ENCODE measurements at regions not wholly inside any gene's neighbourhood (a gene's known extent, or its start where the extent isn't known, plus 50 kb on each side); places are given as distances from the start of the nearest gene placed in this dataset.

- TF ChIP-seq CTCF (IDR thresholded peaks at IDR 0.05) (no peak), EP300 (IDR thresholded peaks at IDR 0.05) (no peak), USF2 (IDR thresholded peaks at IDR 0.05) (no peak), POLR2A (IDR thresholded peaks at IDR 0.05; ENCODE audit: low read length) (no peak), RFX5 (IDR thresholded peaks at IDR 0.05) (no peak), RCOR1 (IDR thresholded peaks at IDR 0.05; ENCODE audit: low read depth, low read length) (no peak), HEYL (CRISPR knock-in tag; IDR thresholded peaks at IDR 0.05) (no peak), PBX3 (IDR thresholded peaks at IDR 0.05) (no peak)
These were observed 123.8 kb upstream of the DDIT4L start for GRCh38 chr4:100314057-100314456.

Data from A549 (cell line).